Left lung (tissue), 4 donors: ENCODE measurements at regions not wholly inside any gene's neighbourhood (a gene's known extent, or its start where the extent isn't known, plus 50 kb on each side); places are given as distances from the start of the nearest gene placed in this dataset.

Experiments
- ATAC-seq: fragments of 200-7000 bp; cut with Tn5 transposase; one replicate; pipeline ENCODE4 v1.9.1; 2020; ENCODE audit warnings: moderate library complexity
- DNase-seq, 4 donors: peaks; one replicate each; pipeline ENCODE4 v3.0.0-alpha.2; 2013 to 2020
- H3K27ac ChIP-seq, 2 donors: fragments of 200-600 bp; sonication (generic) in 1 of 2; one replicate each; pipeline versions ENCODE4 v1.5.0 to v1.8.0; 2020 to 2021
- H3K27me3 ChIP-seq, 2 donors: fragments of 200-600 bp; sonication (generic) in 1 of 2; one replicate each; pipeline versions ENCODE4 v1.5.0 to v1.8.0; 2020 to 2021
- H3K36me3 ChIP-seq, 2 donors: fragments of 200-600 bp; sonication (generic) in 1 of 2; one replicate each; pipeline versions ENCODE4 v1.5.0 to v1.8.0; 2020 to 2021
- H3K4me1 ChIP-seq, 2 donors: fragments of 200-600 bp; one replicate each; pipeline ENCODE4 v1.8.0; 2021
- H3K4me3 ChIP-seq, 2 donors: fragments of 200-600 bp; sonication (generic) in 1 of 2; one replicate each; pipeline versions ENCODE4 v1.5.0 to v1.8.0; 2020 to 2021; ENCODE audit warnings: mild to moderate bottlenecking in 1 of 2
- H3K9me3 ChIP-seq, 2 donors: fragments of 200-600 bp; sonication (generic) in 1 of 2; one replicate each; pipeline versions ENCODE4 v1.5.0 to v1.8.0; 2020 to 2021
- intact Hi-C, 2 donors: fragments of 100-400 bp; cut with DNase I; formaldehyde crosslinking; loops; one replicate each; pipeline versions ENCODE4 v1.11.2 to v1.14.2; 2022
- TF ChIP-seq, protein P1 (sequence below), 2 donors: fragments of 200-600 bp; sonication (generic) in 1 of 2; IDR thresholded peaks; one replicate each; pipeline versions ENCODE4 v1.5.0 to v1.8.0; 2021; ENCODE audit warnings: antibody characterized with exemption in 2 of 2
- donor health status: DM: no; HTN: yes; CAD: no.
- donor health status: DM: no; HTN: no; CAD: no.

GRCh38 chr5:125835293-125836172 lies 587.7 kb upstream of the GRAMD2B start:
- TF ChIP-seq, protein P1, sequence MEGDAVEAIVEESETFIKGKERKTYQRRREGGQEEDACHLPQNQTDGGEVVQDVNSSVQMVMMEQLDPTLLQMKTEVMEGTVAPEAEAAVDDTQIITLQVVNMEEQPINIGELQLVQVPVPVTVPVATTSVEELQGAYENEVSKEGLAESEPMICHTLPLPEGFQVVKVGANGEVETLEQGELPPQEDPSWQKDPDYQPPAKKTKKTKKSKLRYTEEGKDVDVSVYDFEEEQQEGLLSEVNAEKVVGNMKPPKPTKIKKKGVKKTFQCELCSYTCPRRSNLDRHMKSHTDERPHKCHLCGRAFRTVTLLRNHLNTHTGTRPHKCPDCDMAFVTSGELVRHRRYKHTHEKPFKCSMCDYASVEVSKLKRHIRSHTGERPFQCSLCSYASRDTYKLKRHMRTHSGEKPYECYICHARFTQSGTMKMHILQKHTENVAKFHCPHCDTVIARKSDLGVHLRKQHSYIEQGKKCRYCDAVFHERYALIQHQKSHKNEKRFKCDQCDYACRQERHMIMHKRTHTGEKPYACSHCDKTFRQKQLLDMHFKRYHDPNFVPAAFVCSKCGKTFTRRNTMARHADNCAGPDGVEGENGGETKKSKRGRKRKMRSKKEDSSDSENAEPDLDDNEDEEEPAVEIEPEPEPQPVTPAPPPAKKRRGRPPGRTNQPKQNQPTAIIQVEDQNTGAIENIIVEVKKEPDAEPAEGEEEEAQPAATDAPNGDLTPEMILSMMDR (IDR thresholded peaks at IDR 0.05), result peak; percentile 57 to 71
- intact Hi-C loops, result no loop called here
- Histone ChIP-seq H3K4me3 (no peak overlapping the region), H3K36me3 (no peaks in the 10 kb centered on the region), H3K27me3 (no peaks in the 10 kb centered on the region), H3K9me3 (peaks cover 0 to 8% of the 10 kb centered on the region in 2 donors), H3K4me1 (peaks cover 0 to 12% of the 10 kb centered on the region in 2 donors), H3K27ac (no peak overlapping the region)
- peak in 2 of 4 donors; percentile 56 to 70 for DNase-seq
- ATAC-seq, result peak; percentile 85

DNA sequence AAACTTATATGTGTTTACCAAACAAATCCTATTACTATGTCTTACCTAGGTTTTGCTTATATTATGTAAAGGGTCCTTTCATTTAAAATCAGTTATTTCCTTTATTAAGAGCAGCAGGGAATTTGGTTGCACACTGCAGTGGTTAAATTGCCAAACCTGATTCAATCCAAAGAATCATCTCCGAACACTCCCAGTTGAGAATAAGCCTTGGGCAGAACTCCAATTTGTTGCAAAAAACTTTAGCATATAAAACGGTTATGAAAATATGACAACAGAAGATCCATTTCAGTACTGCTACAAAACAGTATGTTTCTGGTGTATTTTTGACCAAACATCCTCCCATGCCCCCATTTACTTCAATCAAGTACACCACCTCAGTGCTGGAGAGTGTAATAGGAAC lies 587.0 kb upstream of the GRAMD2B start:
- no peaks in the 10 kb centered on the region for H3K27me3 ChIP-seq
- H3K4me1 ChIP-seq, result peaks cover 0 to 12% of the 10 kb centered on the region in 2 donors
- intact Hi-C loops, result no loop called here
- H3K36me3 ChIP-seq, result no peaks in the 10 kb centered on the region
- no peak overlapping the region for H3K4me3 ChIP-seq
- H3K27ac ChIP-seq, result no peak overlapping the region
- TF ChIP-seq, protein P1 (IDR thresholded peaks at IDR 0.05), result no peak
- DNase-seq (no peak), ATAC-seq (no peak)
- peaks cover 0 to 8% of the 10 kb centered on the region in 2 donors for H3K9me3 ChIP-seq

DNA sequence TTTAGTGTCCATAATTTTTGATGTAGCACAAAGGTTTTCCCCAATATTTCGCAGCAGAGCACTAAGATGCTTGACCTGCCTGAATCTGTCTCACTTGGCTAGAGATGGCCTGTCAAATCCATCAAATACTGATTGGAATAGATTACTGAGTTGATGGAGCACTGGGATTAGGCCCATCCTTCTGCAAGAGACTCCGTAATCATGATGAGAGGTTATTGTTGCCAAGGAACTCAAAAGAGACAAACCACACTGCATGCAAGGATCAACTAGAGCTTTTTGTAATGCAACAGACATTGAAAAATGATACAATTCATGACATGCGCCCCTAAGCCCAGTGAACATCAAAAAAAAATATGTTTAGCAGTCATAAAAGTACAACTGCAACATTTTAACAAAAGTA lies 585.3 kb upstream of the GRAMD2B start:
- H3K4me1 ChIP-seq, result peaks cover 0 to 12% of the 10 kb centered on the region in 2 donors

GRCh38 chr5:125847561-125847960 lies 575.6 kb upstream of the GRAMD2B start:
- no peak overlapping the region for H3K4me3 ChIP-seq
- no peaks in the 10 kb centered on the region for H3K27me3 ChIP-seq
- no peak overlapping the region for H3K27ac ChIP-seq
- intact Hi-C loops, result no loop called here
- H3K4me1 ChIP-seq, result no peaks in the 10 kb centered on the region
- TF ChIP-seq, protein P1 (IDR thresholded peaks at IDR 0.05), result no peak
- ATAC-seq (no peak), DNase-seq (no peak)
- H3K9me3 ChIP-seq, result peaks cover 0 to 26% of the 10 kb centered on the region in 2 donors
- H3K36me3 ChIP-seq, result no peaks in the 10 kb centered on the region

More for the DNA sequence above, 585.3 kb upstream of the GRAMD2B start:
- no peak overlapping the region for H3K4me3 ChIP-seq
- DNase-seq (no peak), ATAC-seq (no peak)
- H3K9me3 ChIP-seq, result peaks cover 0 to 16% of the 10 kb centered on the region in 2 donors
- no peaks in the 10 kb centered on the region for H3K27me3 ChIP-seq
- TF ChIP-seq, protein P1 (IDR thresholded peaks at IDR 0.05), result no peak
- intact Hi-C loops, result no loop called here
- no peak overlapping the region for H3K27ac ChIP-seq
- H3K36me3 ChIP-seq, result no peaks in the 10 kb centered on the region

DNA sequence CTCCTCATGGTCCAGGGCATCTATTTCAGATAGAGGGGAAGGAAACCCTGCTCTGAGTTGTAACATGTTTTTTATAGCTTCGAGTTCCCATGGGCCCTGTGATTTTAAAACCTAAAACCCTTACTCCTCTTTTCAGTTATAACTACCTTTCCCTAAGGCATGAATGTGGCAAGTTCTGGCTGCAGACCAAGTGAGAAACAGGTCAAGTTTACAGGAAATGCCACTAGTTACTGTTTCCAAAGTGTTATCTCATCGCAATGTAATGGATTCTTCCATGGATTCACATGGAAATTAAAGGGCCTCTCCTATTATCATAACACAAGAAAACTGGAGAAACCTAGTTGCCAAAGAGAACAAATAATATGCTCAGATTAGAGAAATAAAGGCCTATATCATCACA lies 574.5 kb upstream of the GRAMD2B start:
- no peak overlapping the region for H3K4me3 ChIP-seq
- no peak for ATAC-seq

More for the DNA sequence above, 574.5 kb upstream of the GRAMD2B start:
- Histone ChIP-seq H3K27me3 (no peaks in the 10 kb centered on the region), H3K27ac (no peak overlapping the region), H3K9me3 (peaks cover 0 to 17% of the 10 kb centered on the region in 2 donors), H3K4me1 (no peaks in the 10 kb centered on the region), H3K36me3 (no peaks in the 10 kb centered on the region)
- TF ChIP-seq, protein P1 (IDR thresholded peaks at IDR 0.05), result no peak
- DNase-seq, result no peak
- intact Hi-C loops, result no loop called here
